ENCODE measurements at regions not wholly inside any gene's neighbourhood (a gene's known extent, or its start where the extent isn't known, plus 50 kb on each side); places are given as distances from the start of the nearest gene placed in this dataset.

DNA sequence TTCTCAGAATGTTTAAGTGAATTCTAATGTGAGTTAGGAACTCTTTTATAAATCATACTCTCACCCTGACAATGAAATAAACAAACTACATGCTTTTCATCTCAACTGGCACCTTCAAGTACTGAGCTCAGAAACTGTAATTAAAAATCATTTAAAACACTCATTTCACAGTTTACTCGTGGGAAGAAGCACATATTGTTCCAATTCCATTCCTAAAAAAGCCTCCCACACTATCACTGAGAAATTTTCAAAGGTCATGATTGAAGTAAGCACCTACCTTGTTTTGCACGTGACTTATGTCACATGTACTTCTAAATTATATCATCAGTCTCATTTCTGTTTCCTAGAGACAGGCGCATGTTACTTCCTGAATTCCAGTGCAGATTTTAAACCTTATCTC, 678.1 kb upstream of the SLC8A1 start:
- DNase-seq, result no peak
- Histone ChIP-seq H3K9me3 (no peaks in the 10 kb centered on the region), H3K4me3 (replicated peaks in 1 of 3) (no peak overlapping the region), H3K36me3 (no peaks in the 10 kb centered on the region), H3K27me3 (no peaks in the 10 kb centered on the region), H3K4me1 (no peaks in the 10 kb centered on the region), H3K27ac (no peak overlapping the region)
- WGBS, 2 donors, result 73 to 75% methylated on average over 3 of the region's 3 CpGs
- intact Hi-C loops (cut with DNase I), result no loop called here
- TF ChIP-seq, protein P1, sequence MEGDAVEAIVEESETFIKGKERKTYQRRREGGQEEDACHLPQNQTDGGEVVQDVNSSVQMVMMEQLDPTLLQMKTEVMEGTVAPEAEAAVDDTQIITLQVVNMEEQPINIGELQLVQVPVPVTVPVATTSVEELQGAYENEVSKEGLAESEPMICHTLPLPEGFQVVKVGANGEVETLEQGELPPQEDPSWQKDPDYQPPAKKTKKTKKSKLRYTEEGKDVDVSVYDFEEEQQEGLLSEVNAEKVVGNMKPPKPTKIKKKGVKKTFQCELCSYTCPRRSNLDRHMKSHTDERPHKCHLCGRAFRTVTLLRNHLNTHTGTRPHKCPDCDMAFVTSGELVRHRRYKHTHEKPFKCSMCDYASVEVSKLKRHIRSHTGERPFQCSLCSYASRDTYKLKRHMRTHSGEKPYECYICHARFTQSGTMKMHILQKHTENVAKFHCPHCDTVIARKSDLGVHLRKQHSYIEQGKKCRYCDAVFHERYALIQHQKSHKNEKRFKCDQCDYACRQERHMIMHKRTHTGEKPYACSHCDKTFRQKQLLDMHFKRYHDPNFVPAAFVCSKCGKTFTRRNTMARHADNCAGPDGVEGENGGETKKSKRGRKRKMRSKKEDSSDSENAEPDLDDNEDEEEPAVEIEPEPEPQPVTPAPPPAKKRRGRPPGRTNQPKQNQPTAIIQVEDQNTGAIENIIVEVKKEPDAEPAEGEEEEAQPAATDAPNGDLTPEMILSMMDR (IDR thresholded peaks at IDR 0.05), result no peak
- no peak for TF ChIP-seq POLR2A (IDR thresholded peaks at IDR 0.05)

DNA sequence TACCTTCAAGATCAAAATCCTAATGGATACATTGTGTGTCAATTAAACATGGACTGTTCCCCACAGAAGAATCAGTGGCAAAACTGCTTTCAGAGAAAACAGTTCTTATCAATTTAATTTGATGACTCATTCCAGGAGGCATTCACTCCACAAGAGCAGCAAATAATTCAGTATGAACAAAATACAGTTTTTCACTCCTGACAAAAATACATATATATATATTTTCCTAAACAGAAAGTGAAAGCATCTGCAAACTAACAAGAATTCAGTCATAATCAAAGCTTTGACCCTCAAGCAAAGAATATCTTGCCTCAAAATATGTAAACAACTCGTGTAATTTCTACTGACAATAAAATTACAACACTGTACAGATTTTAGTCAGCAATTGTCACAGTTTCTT, 685.1 kb upstream of the SLC8A1 start:
- Histone ChIP-seq H3K27ac (no peak overlapping the region), H3K9me3 (no peaks in the 10 kb centered on the region), H3K4me1 (no peaks in the 10 kb centered on the region), H3K27me3 (no peaks in the 10 kb centered on the region), H3K4me3 (replicated peaks in 1 of 3) (no peak overlapping the region), H3K36me3 (no peaks in the 10 kb centered on the region)
- no peak for DNase-seq
- WGBS, 2 donors, result 66 to 68% methylated on average over 1 of the region's 1 CpG
- intact Hi-C loops (cut with DNase I), result no loop called here
- TF ChIP-seq, protein P1 (IDR thresholded peaks at IDR 0.05), result no peak
- TF ChIP-seq POLR2A (IDR thresholded peaks at IDR 0.05), result no peak

DNA sequence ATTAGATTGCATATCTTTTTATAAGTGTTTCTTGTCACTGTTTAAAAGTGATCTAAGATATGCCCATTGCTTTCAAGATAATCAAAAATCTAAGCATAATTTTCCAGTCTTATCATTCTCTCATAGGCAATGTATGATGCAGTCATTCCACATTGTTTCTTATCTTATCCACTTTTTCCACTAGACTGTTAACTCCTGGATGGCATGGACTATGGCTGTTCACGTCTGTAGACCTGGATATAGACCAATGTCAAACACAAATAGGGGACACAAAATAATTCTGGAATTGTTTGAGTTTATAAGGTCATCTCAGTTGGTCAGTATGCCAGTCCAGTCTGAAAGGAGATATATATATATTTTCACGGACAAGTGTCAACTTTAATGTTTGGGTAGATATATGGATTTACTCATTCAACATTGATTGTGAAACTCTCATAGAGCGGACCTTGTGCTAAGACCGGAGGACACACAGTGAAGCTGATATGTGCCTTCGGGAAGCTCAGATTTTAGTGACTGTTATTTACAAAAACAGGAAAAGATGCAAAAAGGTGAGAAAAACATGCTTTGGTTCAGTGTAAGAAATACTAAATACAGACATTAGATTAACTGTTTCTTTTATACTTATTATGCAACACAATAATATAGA, 689.4 kb upstream of the SLC8A1 start:
- WGBS, 2 donors, result 94% methylated on average over 5 of the region's 5 CpGs
- no peak overlapping the region for H3K4me3 ChIP-seq (replicated peaks in 1 of 3)
- intact Hi-C loops (cut with DNase I), result no loop called here
- no peaks in the 10 kb centered on the region for H3K4me1 ChIP-seq
- H3K36me3 ChIP-seq, result no peaks in the 10 kb centered on the region
- TF ChIP-seq, protein P1 (IDR thresholded peaks at IDR 0.05), result no peak
- TF ChIP-seq POLR2A (IDR thresholded peaks at IDR 0.05), result no peak
- H3K27ac ChIP-seq, result no peak overlapping the region
- H3K9me3 ChIP-seq, result no peaks in the 10 kb centered on the region
- H3K27me3 ChIP-seq, result no peaks in the 10 kb centered on the region
- no peak for DNase-seq

DNA sequence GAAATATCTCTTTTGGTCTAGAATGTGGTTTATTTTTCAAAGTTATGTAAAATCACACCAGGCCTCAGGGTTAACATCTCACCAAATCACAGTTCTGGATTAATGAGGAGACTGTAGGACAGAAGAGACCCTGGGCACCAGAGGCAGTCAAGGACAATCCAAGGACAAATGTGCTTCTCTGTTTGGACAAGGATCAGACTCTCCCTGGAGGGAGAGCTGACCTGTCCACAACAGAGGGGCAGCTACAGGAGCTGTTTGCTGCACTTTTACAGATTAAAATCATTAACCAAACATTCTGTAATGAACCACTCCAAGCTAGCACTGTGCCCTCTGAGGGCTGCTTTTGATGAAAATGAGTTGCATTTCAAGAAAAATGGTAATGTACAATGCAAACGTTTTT, 690.6 kb upstream of the SLC8A1 start:
- no peak overlapping the region for H3K27ac ChIP-seq
- no peaks in the 10 kb centered on the region for H3K4me1 ChIP-seq
- no peak overlapping the region for H3K4me3 ChIP-seq (replicated peaks in 1 of 3)
- H3K36me3 ChIP-seq, result no peaks in the 10 kb centered on the region
- H3K9me3 ChIP-seq, result no peaks in the 10 kb centered on the region
- no peak for DNase-seq
- no peaks in the 10 kb centered on the region for H3K27me3 ChIP-seq
- 36 to 42% methylated on average over 1 of the region's 1 CpG for WGBS, 2 donors
- TF ChIP-seq POLR2A (IDR thresholded peaks at IDR 0.05), result no peak
- TF ChIP-seq, protein P1 (IDR thresholded peaks at IDR 0.05), result no peak
- intact Hi-C loops (cut with DNase I), result no loop called here

GRCh38 chr2:41145066-41145465, 693.2 kb upstream of the SLC8A1 start:
- no peak overlapping the region for H3K27ac ChIP-seq
- intact Hi-C loops (cut with DNase I), result no loop called here
- H3K9me3 ChIP-seq, result no peaks in the 10 kb centered on the region
- no peaks in the 10 kb centered on the region for H3K4me1 ChIP-seq
- no peak for DNase-seq
- no peaks in the 10 kb centered on the region for H3K27me3 ChIP-seq
- H3K4me3 ChIP-seq (replicated peaks in 1 of 3), result no peak overlapping the region
- TF ChIP-seq, protein P1 (IDR thresholded peaks at IDR 0.05), result no peak
- TF ChIP-seq POLR2A (IDR thresholded peaks at IDR 0.05), result no peak
- no peaks in the 10 kb centered on the region for H3K36me3 ChIP-seq
- WGBS, 2 donors, result 95 to 100% methylated on average over 1 of the region's 1 CpG

Data from thyroid gland (tissue), 4 donors.